GM18907 (cell line): ENCODE measurements at regions not wholly inside any gene's neighbourhood (a gene's known extent, or its start where the extent isn't known, plus 50 kb on each side); places are given as distances from the start of the nearest gene placed in this dataset.
"Not testable (repeated sequence)": the region's sequence is repeated elsewhere in the genome, so short reads cannot be mapped to it uniquely, and the experiment has no call there.

Experiments used
- ATAC-seq: cut with Tn5 transposase; IDR thresholded peaks from one replicate; pipeline ENCODE4 v1.9.1; 2021; ENCODE audit warnings: mild to moderate bottlenecking, moderate library complexity; ENCODE audit not compliant: unreplicated experiment

- peak; percentile 83 for ATAC-seq
Measured at GRCh38 chr15:69755551-69756310, 303.1 kb downstream of the RPLP1 start.

DNA sequence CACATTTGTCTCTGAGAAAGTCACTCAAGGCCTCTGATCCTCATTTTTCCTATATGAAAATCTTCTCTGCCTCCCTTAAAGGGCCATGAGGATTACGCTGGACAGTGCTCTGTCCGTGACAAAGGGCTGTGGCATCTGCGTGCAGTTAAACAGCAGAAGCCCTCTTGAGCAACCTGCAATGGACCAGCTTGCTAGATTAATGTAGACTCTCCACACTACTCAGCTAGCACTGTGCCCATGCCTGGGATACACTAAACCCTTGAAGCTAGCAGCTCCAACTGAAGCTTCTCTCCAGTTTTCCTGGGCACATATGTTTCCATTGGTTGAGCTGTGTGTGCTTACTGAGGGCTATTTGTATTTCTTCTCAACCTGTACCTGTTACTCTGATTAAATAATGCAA, 303.8 kb downstream of the RPLP1 start:
- ATAC-seq: no peak

- ATAC-seq: no peak
Measured at GRCh38 chr15:69757186-69757585, 304.6 kb downstream of the RPLP1 start.

DNA sequence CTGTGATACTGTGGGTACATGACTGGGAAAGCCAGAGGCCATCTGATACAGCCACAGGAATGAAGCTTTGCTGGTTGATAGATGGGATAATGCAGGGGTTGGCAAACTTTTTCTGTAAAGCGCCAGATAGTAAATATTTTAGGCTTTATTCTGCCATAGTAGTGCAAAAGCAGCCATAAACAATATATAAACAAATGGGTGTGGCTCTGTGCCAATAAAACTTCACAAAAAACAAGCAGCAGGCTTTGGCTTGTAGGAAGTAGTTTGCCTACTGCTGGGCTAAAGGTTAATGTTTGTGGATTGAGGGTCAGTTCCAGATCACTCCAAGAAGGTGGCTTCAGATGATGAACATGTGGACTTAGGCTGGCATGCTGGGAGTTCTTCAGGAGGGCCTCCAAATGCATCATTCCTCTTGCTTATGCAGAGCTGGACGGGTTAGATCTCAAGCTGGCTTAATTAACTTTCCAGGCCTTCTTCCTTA, 305.7 kb downstream of the RPLP1 start:
- no peak for ATAC-seq

- peak; percentile 49 for ATAC-seq
Measured at GRCh38 chr15:69758810-69759790, 306.5 kb downstream of the RPLP1 start.

GRCh38 chr15:69760258-69760845, 307.7 kb downstream of the RPLP1 start:
- ATAC-seq: peak; percentile 2

GRCh38 chr15:69760890-69761568, 308.4 kb downstream of the RPLP1 start:
- peak; percentile 53 for ATAC-seq

- no peak for ATAC-seq
Measured at GRCh38 chr15:69762373-69763148, 309.9 kb downstream of the RPLP1 start.

- ATAC-seq: no peak
Measured at GRCh38 chr15:69763831-69764230, 311.2 kb downstream of the RPLP1 start.

GRCh38 chr15:69766156-69766555, 313.5 kb downstream of the RPLP1 start:
- ATAC-seq: no peak

GRCh38 chr15:69767191-69767590, 314.6 kb downstream of the RPLP1 start:
- no peak for ATAC-seq

DNA sequence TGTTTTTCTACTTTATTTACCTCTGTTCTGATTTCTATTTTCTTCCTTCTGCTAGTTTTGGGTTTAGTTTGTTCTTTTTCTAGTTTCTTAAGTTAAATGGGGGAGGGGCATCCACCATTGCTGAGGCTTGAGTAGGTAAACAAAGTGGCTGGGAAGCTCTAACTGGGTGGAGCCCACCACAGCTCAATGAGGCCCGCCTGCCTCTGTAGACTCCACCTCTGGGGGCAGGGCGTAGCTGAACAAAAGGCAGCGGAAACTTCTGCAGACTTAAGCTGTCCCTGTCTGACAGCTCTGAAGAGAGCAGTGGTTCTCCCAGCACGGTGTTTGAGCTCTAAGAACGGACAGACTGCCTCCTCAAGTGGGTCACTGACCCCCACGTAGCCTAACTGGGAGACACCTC, 316.7 kb downstream of the RPLP1 start:
- ATAC-seq: not testable (repeated sequence)

DNA sequence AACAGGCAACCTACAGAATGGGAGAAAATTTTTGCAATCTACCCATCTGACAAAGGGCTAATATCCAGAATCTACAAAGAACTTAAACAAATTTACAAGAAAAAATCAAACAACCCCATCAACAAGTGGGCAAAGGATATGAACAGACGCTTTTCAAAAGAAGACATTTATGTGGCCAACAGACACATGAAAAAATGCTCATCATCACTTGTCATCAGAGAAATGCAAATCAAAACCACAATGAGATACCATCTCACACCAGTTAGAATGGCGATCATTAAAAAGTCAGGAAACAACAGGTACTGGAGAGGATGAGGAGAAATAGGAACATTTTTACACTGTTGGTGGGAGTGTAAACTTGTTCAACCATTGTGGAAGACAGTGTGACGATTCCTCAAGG, 321.6 kb downstream of the RPLP1 start:
- ATAC-seq: not testable (repeated sequence)

DNA sequence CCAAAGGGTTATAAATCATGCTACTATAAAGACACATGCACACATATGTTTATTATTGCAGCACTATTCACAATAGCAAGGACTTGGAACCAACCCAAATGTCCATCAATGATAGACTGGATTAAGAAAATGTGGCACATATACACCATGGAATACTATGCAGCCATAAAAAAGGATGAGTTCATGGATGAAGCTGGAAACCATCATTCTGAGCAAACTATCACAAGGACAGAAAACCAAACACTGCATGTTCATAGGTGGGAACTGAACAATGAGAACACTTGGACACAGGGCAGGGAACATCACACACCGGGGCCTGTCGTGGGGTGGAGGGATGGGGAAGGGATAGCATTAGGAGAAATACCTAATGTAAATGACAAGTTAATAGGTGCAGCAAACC, 322.1 kb downstream of the RPLP1 start:
- not testable (repeated sequence) for ATAC-seq

- ATAC-seq: no peak
Measured at GRCh38 chr15:69777356-69777755, 320.4 kb downstream of the TLE3 start.

DNA sequence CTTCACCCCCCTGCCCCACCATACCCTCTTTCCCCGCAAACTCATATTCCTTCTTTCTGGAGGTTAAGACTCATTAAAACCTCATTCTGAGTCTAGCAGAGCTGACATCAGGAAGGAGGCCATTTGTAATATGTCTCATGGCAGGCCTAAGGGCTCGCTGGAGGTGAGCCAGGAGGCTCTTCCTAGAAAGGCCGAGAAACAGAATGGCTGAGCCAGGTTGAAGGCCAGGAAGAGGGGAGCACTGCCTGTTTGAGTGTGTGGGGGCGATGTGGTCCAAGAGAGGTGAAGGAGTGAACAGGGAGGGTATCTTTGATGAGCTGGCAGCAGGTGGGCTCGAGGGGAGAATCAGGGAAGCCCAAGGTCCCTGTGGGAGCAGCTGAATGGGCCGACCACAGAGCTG, 317.3 kb downstream of the TLE3 start:
- ATAC-seq: no peak

GRCh38 chr15:69780981-69781380, 316.7 kb downstream of the TLE3 start:
- ATAC-seq: no peak

DNA sequence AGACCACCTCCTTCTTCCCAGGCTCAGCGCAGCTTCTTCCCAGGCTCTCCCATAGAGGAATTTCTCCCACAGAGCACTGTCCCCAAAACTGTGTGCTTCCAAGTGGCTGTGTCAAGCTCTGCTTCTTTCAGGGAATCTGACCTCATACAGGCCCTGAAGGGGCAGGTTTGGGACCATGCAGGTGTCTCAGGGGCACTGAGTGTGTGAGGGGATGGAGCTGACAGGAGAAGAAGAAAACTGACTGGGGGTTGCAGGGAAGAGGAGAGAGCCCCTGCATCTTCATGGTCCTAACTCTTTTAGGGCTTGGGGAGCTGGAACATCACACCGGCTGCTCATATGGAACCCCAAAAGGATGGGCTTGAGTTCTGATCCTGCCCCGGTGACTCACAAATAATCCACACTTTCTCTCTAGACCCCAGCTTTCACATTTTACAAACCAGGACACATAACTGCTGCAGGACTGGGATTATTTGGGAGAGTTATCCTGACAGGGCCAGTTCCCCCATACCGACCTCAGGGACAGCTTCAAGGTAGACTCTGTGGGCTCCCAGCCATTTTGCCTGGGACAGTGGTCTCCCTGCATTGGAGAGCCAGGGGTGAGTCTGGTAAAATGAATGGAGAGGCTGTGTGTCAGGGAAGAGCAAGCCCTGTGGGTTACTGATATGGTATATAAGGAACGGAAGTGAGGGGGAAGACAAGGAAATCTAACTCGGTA, 316.1 kb downstream of the TLE3 start:
- ATAC-seq: no peak

GRCh38 chr15:69782139-69782658, 315.5 kb downstream of the TLE3 start:
- ATAC-seq: no peak
